HepG2 (cell line): ENCODE measurements at regions not wholly inside any gene's neighbourhood (a gene's known extent, or its start where the extent isn't known, plus 50 kb on each side); places are given as distances from the start of the nearest gene placed in this dataset.

Experiments used
- RAD21 ChIP-seq: fragments of 450-650 bp; formaldehyde crosslinking; IDR thresholded peaks from 2 replicates; pipeline ENCODE4 v1.5.0; 2020; ENCODE audit warnings: mild to moderate bottlenecking
- ZNF160 ChIP-seq: sonication (generic); formaldehyde crosslinking; IDR thresholded peaks from 2 replicates; pipeline ENCODE4 v1.8.0; 2022; ENCODE audit warnings: mild to moderate bottlenecking, inconsistent platforms, missing genetic modification reagents

- no peak for TF ChIP-seq RAD21 (CRISPR knock-in tag)
- no peak for TF ChIP-seq ZNF160 (CRISPR knock-in tag)
Observed at GRCh38 chr6:154895841-154896240, 99.3 kb upstream of the TIAM2 start.
